Activated CD8-positive, alpha-beta memory T cell treated with anti-CD3 and anti-CD28 coated beads, Interleukin-2, amount 50 U/mL, for 4 hours (primary cell): ENCODE measurements at regions not wholly inside any gene's neighbourhood (a gene's known extent, or its start where the extent isn't known, plus 50 kb on each side); places are given as distances from the start of the nearest gene placed in this dataset.
"Not testable (repeated sequence)": the region's sequence is repeated elsewhere in the genome, so short reads cannot be mapped to it uniquely, and the experiment has no call there.

Experiments used
- DNase-seq: peaks from one replicate; pipeline ENCODE4 v3.0.0-alpha.2; 2020

DNA sequence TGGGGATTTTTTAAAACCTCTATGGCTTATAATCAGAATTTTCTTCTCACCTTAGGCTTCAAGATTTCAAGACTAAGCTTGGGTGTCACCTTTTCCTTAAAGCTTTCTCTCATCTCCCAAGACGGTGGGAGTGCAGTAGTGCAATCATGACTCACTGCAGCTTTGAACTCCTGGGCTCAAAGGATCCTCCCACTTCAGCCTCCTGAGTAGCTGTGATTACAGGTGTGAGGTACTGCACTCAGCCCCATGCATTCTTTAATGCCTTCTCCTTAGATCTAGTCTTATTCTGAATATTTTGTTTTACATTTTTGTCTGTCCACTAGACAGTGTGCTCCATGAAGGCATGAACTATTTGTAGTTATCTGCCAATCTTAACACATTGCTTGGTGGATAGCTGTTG, 55.7 kb upstream of the FAT3 start:
- no peak for DNase-seq

- DNase-seq: no peak
These were observed 57.0 kb upstream of the FAT3 start for GRCh38 chr11:92167571-92167970.

DNA sequence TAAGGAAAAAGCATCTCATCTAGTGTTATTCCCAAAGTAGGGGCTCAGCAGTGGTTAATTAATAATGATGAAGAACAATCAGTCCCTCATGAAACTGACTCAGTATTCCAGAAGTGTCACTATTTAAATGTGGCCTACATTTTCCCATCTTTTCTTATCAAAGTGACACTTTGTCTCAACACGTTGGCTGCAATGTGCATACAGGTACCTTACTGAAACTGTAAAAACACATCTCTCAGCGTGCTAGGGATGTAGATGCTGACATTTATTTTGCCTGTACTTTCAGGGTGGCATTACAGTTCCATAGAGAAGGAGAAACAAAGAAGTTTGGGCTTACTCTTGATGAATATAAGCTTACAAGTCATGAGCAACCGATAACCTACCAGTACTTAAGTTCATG, 58.3 kb upstream of the FAT3 start:
- DNase-seq: no peak

DNA sequence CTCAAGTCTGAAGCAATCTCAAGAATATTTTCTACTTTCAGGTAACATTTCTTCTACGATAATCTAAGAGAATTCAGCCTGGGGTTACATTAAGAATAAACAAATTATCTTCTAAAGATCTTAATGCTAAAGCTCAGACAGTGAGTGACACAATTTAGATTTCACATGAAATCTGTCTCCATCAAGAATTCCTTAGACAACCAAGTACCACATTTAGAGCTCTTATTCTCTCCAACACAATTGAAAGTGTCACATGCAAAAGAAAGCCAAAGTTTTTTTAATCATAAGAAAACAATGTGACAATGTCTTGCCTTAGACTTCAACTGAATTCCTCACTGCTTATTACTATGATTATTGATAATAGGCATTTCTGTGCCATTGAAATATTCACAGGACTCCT, 60.7 kb upstream of the FAT3 start:
- no peak for DNase-seq

- DNase-seq: no peak
These were observed 61.8 kb upstream of the FAT3 start for GRCh38 chr11:92162776-92163175.

- DNase-seq: no peak
These were observed 64.7 kb upstream of the FAT3 start for GRCh38 chr11:92159931-92160330.

GRCh38 chr11:92157390-92157789, 67.2 kb upstream of the FAT3 start:
- DNase-seq: not testable (repeated sequence)

DNA sequence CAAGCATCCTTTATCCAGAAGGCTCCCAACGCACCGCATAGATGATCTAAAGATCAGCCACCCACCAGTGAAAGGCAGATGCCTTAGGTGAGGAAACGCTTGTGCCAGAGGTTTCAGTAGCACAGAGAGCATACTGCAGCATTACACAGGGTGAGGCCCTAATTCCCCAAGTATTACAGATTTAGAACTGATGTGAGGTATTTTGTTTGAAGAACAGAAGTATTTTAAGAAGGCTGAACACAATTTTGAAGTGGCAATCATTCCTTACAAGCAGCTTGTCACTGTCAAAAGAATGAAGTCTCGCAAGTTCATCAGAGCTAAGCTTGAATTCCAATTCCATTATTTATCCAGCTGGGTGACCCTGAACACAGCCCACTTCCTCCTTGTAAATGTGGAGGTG, 70.0 kb upstream of the FAT3 start:
- DNase-seq: no peak

- DNase-seq: no peak
These were observed 70.5 kb upstream of the FAT3 start for GRCh38 chr11:92154110-92154509.

GRCh38 chr11:92153542-92153941, 71.1 kb upstream of the FAT3 start:
- no peak for DNase-seq

GRCh38 chr11:92152245-92152644, 72.4 kb upstream of the FAT3 start:
- DNase-seq: no peak

GRCh38 chr11:92149996-92150395, 74.6 kb upstream of the FAT3 start:
- no peak for DNase-seq

DNA sequence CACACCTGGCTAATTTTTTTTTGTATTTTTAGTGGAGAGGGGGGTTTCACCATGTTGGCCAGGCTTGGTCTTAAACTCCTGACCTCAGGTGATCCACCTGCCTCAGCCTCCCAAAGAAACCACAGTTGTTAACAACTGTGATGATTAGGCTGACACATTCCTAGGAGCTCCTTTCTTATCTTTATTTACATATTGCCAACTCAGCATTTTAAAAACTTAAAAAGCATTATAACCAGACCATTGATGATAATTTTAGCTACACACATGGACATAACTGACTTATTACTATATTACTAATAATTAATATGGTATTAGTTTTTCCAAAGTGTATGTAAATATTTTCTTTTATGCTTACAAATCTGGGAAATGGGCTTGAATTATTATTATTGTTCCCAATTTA, 82.9 kb upstream of the FAT3 start:
- no peak for DNase-seq

GRCh38 chr11:92141159-92141558, 83.5 kb upstream of the FAT3 start:
- no peak for DNase-seq

- no peak for DNase-seq
These were observed 84.6 kb upstream of the FAT3 start for GRCh38 chr11:92140021-92140420.

DNA sequence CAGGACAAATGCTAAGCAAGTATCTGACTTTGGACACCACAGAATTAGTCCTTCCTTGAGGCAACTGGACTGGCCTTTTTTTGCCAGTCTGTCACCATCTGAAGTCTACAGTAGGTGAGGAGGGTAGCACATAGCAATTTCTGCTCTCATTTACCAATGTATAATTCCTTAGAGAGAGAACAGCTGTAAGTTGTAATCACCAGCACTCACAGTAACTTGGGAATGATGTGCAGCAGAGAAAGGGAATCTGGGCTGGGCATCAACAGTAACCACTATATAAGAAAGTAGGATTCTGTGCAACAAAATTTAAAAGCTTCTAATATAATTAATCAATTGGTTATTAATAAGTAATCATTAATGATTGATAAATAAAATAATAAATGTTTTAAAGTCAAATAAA, 86.3 kb upstream of the FAT3 start:
- DNase-seq: no peak

GRCh38 chr11:92137747-92138146, 86.9 kb upstream of the FAT3 start:
- no peak for DNase-seq

DNA sequence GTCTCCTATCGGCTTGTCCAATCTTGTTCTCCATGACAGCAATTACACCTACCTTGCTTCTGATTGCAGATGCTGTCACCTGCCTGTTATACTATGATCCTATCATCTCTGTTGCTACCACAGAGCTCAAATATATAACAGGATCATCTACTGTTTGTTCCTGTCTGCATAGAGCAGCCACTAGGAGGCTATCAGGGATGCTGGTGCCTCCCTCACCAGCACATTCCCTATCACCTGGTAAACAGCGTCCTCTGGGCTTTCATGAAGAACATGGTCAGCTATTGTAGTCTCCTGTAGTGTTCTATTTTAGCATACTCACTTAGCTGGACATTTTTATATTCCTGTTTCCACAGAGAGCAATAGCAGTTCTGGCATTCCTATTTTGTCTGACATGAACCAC, 87.8 kb upstream of the FAT3 start:
- DNase-seq: no peak

- no peak for DNase-seq
These were observed 93.2 kb upstream of the FAT3 start for GRCh38 chr11:92131289-92131865.

- no peak for DNase-seq
These were observed 94.2 kb upstream of the FAT3 start for GRCh38 chr11:92130421-92130831.

DNA sequence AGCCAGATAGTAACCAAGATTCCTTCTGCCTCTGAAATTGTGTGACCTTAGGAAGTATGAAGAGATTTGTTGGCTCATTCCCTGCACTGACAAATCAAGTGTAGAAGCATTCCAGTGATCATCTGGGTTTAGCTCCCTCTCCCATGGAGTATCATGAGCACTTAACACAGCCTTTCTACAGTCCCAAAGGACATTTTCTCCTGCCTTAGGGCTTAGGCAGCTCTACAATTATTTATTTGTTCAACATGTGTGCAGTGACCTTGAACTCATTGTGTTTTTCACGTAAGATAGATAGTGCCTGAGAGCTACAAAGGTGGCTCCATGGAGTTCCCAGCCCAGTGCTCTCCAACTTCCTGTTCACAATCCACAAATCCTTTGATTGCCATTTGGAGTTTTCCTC, 94.8 kb upstream of the FAT3 start:
- DNase-seq: no peak

GRCh38 chr11:92128026-92128425, 96.6 kb upstream of the FAT3 start:
- no peak for DNase-seq

DNA sequence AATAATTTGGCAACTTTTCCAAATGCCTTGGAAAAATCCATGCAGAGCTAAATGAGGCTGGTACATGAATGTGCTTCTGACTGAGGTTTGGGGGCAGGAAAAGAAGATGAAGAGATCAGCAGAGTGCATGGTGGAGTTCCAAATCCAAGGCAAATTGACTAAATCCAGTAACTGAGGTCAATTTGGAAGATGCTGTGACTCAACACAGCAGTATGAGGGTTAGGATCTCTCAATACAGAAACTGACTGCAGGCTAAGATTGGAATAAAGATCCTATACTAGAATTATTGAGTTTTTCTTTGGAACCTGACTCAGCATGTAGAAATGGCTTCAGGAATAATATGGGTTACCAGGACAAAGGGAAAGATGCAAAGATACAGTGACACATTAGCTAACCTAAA, 99.3 kb upstream of the FAT3 start:
- no peak for DNase-seq

DNA sequence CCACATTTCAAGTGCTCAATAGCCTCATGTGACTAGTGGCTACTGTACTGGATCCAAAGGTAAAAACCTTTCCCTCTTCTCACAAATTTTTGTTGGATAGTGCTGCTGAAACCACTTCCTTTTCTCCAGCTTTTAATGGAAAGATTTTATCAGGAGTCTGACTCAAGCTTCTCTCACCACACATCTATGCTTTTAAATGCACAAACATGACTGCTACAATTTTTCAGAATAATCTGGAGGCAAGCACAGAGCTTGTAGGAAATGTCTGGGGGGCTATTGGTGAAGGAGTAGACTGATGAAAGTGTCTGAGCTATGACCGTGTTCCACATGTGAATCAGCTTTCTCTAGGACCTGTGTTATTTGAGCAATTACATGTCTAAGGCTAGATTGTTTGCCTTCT, 101.1 kb upstream of the FAT3 start:
- no peak for DNase-seq

DNA sequence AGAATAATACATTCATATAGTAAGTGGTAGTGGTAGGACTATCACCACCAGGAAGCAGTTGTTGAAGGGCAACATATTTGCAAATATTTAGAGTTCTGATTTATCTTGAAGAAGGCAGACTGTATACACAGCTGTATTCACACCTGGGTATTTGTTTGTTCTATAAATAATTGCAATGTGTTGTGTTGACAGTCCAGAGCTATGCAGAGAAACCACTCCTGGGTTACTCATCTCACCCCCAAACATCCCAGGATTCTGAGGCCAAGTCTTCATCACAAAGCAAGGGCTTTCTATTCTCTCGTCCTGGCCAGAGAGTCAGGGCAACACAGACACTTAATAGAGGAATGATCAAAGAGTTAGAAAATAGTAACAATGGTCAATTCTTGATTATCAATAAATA, 102.1 kb upstream of the FAT3 start:
- DNase-seq: no peak

- DNase-seq: no peak
These were observed 113.3 kb upstream of the FAT3 start for GRCh38 chr11:92111287-92111686.
